GM18502 (cell line): ENCODE measurements at regions not wholly inside any gene's neighbourhood (a gene's known extent, or its start where the extent isn't known, plus 50 kb on each side); places are given as distances from the start of the nearest gene placed in this dataset.

Experiments used
- ATAC-seq: cut with Tn5 transposase; IDR thresholded peaks from one replicate; pipeline ENCODE4 v1.9.1; 2021; ENCODE audit warnings: mild to moderate bottlenecking; ENCODE audit not compliant: unreplicated experiment, poor library complexity

DNA sequence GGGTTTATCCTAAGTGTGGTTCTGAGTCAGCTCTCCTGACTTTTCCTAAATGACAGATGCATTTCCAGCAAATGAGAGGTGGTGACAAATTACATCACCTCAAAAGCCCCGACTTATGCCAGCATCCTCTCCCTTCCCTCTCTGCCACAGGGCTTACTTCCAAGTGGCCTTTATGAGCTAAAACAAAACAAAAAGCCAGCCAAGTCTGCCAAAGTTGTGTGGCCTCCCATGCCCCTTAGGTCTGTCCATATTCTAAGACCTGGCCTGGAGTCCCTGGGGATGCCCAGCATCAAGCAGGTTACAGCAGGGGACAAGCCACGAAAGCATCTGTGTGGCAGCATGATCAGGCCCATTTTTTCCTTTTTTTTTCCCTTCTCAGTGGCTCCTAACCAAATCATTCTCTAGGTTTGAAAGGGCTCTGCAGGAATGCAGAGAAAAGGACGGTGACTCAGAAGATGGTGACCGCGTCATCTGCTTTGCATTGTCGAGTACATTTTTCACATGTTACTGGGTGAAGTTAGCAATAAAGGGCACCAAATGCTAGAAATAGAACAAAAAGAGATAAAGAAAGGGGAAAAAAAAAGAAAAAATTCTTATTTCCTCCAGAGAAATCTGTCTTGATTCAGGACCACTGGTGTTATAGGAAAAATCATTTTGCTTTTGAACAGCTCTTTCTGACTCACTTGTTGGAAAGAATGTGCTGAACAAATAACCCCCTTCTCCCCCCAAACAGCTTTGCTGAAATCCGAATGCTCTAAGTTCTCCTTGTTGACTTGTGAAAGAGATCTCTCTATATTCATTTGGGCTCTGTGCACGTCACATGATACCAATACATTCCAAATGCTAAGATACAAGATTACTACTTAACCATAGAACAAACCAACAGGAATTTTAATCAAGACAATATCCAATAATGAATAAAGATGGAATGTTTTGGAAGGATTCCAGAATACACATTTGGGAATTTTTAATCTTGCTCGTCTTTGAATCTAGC is 178.7 kb downstream of the EN1 start:
- ATAC-seq = no peak

DNA sequence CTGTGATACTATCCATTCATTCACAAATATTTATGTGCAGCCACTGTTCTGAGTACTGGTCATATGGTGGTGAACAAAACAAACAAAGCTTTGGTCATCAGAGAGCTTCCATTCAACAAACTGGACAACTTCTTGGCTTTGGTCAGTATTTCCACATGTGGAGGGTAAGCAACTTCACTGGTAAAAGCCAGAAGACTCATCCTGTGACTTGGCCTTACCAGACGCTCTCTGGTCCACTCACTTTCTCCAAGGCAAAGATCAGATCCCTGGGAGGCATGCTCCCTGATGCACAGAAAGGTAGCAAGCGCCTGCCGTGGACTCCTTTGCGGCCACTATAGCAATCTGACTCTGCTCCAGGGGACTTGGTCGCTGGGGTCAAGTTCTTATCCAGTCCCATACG is 179.5 kb downstream of the EN1 start:
- no peak for ATAC-seq

DNA sequence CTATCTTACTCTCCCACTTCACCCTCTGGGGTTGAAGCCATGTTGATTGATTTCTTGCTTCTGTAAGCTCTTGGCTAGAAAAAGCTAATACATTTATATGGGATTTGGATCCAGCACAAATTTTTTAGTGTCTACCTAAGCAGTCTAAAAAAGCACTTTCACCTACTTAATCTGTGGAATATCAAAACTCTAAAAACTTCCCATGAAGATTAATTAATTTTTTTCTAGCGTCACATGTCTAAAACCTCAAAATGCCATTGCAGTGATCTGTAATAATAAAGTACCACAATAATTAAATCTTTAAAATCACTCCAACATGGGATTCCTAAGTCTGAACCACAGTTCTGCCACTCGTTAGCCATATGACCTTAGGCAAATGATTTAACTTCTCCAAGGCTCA is 180.1 kb downstream of the EN1 start:
- no peak for ATAC-seq

DNA sequence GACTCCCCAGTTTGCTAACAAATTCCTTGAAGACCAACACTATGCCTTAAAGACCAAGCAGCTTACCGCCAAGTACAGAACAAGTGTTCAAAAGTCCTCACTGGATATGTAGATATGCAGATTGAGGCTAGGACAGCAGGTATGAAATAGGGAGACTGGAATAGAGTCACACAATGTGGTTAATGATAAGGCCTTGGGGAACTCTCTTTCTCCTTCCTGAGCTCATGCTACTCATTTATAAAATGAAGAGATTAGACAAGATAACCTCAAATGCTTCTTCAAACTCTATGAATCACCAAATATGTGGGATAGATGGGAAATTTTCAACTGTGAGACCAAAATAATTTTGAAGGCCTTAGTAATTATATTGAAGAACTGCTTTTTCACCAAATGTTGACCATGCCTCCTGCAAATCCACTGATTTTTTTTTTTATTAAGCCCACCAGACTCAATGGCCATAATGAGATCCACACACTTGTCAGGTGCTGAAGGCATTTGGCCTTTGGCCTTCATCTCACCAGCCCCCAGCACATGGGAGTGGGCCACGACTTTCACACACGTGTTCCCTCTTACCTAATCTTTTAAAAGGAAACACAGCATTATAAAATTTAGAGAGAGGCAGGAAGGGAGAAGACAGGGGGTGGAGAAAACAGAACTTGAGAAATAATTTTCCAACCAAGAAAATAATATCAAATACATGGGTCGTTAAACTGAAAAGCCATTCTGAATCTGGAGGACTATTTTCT is 181.5 kb downstream of the EN1 start:
- no peak for ATAC-seq

DNA sequence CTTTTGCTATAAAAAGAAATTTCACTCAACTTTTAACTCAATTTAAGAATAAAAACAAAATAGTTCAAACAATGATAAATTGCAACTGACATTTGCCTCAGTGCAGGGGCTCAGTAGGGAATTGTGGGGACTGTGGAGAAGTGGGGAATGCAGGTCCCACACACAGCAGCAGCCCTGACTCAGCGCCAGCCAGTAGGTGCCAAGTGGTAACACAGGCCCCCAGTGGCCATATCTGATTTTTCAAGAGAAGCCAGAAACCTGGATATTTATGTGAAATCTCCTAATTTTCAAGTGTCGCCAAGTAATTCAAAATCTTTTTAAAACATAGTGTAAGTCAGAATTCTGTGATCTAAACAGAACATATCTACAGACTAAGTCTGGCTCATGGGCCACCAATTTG is 186.3 kb downstream of the EN1 start:
- ATAC-seq = no peak

DNA sequence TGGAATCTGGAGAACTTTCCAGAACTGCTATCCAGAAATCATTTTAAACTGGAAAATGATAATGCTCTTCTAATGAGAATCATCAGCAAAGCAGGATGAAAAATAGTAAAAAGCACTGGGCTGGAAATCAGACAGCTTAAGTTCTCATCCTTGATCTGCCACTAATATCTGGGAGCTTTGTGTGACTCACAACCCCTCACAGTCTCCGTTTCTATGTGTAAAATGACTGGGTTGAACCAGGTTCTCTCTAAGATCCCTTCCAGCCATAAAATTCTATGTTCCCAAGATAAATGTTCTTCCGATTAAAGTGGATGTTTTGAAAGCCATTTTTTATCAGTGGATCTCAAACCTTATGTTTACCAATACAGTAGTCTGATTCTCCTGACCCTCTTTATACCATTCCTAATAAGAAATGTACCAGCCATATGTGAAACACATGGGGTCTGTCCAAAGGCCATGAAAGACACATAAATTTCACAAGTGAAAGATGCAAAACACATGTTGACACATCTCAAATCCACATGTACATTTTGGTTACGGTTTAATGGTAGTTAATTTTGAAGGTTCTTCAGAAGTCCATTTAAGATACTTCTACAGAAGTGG is 188.8 kb downstream of the EN1 start:
- ATAC-seq = no peak

DNA sequence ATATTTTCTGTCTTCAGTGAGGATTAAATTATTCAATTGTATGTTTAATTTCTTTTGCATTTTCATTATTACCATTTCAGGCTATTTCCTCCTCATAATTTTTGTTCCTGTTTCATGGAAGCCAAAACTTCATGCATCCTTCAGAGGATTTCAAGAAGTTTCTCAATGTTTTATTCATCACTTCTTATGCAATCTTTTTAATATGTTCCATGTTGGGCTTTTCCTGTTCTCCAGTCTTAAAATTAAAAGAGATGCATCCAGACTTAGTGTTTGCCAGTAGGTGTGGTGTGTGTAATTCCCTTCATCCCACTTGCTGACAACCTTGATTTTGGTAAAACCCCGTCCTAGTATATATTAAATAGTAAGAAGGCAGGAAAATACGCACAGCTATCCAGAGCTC is 190.0 kb downstream of the EN1 start:
- no peak for ATAC-seq

DNA sequence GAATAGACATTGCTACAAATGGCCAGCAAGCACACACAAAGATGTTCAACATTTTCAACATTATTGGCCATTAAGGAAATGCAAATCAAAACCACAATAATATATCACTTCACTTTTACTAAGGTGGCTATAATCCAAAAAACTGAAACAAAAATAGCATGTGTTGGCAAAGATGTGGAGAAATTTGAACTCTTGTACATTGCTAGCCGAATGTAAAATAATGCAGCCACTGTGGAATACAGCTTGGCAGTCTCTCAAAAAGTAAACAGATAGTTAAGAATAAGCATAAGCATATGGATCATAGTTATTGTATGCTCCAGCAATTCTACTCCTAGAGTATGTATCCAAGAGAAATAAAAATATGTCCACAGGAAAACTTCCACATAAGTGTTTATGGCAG is 192.5 kb downstream of the EN1 start:
- ATAC-seq = no peak

DNA sequence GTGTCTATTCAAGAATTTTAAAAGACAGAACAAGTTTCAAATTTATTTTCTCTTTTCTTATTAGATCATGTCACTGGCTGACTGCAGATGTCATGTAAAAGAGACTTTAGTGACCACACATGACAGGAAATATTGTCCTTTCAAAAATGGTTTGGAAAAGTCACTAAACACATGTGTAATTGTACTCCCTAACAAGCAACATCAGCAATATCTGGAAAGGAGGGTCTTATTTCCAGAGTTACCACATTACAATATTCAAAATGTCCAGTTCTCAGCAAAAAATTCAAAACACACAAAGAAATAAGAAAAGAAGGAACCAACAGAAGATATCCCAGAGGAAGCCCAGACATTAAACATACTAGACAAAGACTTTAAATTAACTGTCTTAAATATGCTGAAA is 197.1 kb downstream of the EN1 start:
- no peak for ATAC-seq

DNA sequence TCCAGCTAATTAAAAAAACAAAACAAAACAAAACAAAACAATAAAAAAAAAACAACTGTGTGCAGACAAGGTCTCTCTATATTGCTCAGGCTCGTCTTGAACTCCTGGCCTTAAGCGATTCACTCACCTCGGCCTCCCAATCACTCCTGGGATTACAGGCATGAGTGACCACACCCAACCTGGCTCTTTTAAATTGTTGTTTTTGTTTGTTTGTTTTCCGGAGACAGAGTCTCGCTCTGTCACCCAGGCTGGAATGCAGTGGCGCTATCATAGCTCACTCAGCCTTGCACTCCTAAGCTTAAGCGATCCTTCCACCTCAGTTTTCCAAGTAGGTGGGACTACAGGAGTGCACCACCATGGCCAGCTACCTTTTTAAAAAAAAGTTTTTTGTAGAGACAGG is 201.6 kb downstream of the EN1 start:
- ATAC-seq = no peak

DNA sequence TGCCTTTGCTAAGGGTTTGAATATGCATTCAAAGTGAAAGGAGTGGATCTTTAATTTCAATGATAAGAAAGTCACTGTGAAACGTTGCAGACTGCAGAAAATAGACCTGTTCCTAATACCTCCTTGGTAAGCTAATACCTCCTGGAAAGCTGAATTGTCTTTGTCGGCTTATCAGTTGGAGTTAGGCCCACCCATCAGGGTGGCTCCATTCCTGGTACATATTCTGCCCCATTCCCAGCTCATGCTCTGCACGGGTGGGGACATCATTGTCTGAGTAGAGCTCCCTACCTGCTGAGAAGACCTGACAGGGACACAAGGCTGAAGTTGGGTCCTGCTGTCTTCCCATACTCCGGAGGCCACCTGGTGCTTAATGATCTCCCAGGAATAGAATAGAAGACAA is 203.3 kb downstream of the EN1 start:
- no peak for ATAC-seq

DNA sequence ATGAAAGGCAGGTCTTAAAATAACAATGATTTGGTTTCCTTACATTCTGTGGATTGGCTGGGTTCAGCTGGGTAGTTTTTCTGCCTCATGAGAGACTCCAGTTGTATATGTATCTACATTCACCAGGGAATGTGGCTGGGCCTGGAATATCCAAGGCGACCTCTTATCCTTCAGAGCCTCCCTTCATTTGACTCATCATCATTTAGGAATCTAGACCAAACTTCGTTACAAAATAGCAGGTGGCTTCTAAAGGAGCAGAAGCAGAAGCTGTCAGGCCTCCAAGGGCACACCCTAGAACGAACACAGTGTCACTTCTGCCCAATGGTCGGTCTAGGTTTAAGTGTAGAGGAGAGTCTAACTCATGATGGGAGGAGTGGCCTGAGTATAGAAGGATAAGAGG is 204.2 kb downstream of the EN1 start:
- no peak for ATAC-seq

DNA sequence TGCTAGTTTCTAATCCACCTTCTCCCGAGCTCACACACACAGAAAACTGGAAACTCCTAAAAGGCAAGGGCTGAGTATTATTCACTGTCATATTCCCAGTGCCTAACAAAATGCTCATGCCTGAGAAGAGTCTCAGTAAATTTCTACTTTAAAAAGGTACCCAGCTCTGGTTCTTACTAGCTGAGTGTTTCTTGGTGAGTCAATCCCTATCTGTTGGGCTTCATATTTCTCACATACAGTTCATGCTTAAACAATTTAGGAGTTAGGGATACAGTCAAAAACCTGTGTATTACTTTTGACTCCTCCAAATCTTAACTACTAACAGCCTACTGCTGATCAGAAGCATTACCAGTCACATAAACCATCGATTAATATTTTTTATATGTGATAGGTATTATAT is 204.9 kb downstream of the EN1 start:
- no peak for ATAC-seq

DNA sequence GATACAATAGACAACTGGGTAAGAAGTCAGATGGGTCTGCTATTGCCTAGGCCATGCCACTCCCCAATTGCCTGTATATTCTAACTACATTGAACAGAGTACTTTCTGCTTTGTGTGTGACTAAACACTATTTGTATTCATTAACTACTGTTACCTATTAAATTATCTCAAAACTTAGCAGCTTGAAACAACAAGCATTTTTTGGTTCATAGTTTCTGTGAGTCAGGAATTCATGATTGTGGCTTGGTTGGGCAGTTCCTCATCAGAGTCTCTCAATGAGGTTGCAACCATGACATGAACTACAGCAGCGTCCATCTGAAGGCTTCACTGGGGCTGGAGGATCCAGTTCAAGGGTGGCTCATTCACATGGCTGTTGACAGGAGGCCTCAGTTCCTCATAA is 205.7 kb downstream of the EN1 start:
- no peak for ATAC-seq

DNA sequence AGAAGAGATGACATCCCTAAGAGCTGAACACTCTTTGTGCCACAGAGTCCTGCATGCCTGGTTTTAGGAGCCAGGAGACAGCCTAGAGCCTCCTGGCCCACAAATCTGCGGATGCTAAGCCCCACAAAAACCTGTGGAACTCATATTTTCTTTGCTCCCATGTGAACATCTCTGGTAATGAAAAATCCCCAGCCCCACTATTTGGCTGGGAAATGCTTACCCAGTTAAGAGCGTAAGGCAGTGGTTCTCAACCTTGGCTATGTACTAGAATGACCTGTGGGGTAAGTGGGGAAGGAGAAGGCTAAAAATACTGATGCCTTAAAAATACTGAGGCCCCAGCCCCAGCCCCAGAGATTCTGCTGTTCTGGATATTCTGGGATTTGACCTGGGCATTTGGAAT is 208.1 kb downstream of the EN1 start:
- no peak for ATAC-seq

DNA sequence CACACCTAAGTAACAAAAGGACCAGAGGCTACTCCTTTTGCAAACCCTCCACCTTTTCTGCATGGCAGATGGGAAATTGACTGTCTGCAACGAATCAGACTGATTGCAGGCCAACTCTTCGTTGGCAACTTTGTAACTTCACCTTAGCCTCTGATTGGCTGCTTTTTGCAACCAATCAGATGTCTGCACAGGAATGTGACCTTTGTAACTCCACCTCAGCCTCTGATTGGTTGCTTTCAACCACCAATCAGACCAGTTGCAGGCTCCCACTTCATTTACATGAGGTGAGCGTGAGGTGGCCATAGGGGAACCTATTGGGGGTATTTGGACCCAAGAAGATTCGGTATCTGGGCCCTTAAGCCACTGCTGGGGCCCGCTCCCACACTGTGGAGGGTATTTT is 209.0 kb downstream of the EN1 start:
- no peak for ATAC-seq

DNA sequence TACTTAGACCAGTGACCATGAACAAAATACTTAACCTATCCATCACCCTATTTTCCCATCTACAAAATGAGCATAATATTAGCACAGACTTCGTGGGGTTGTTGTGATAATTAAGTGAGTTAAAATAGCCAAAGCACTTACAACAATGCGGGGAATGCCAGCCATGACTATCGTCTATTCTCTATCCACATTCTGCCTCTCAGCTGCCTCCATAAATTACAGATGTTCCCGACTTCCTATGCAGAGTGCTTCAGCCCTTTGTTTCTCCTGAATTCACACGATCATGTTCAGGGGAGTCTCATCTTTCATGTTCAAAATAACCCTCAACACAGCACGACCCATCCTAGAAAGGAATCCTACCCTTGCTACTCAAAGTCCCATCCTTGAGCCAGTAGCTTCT is 211.6 kb downstream of the EN1 start:
- no peak for ATAC-seq

DNA sequence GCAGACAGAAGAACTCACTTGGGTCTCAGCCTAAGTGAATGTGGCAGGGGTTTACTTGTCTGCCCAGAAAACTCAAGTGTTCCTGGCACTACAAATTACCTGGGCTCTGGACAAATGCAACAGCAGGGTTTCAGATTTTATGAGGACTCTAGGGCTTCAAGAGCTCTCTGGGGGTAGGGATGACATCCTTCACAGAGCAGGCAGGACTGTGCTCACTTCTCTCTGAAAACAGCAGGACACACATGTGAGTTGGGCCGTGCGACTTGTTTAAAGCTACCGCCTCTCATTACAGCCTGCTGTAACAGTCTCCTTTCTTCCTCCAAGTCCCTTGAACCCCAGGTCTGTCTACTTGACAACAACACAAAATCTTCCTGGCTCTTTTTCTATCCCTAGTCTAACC is 212.6 kb downstream of the EN1 start:
- no peak for ATAC-seq

DNA sequence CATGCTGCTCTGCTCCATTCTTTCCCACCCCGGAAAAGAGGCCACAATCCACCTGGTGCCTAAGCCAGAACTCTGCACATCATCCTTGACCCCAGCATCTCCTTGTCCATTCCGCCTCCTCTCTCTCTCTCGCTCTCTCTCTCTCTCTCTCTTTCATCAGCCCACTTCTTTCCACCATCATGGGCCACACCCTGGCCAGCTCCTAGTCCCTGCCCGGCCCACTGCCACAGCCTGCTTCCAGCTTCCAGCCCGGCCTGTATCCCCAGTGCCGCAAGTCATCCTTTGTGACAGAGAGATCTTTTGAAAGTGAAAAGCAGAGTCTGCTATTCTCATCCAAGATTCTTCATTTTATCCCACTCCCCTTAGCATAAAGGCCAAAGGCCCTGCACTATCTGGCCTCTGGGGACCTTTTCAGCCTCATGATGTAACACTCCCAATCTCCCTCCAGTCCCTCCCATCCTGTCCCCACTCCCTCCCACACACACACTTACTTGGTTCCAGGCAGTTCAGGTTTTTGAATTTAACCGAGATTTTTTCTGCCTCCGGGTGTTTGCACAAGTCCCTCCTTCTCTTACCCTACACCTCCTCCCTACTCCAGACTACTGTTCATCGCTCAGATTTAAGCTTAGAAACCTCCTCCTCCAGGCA is 214.0 kb downstream of the EN1 start:
- ATAC-seq = no peak

DNA sequence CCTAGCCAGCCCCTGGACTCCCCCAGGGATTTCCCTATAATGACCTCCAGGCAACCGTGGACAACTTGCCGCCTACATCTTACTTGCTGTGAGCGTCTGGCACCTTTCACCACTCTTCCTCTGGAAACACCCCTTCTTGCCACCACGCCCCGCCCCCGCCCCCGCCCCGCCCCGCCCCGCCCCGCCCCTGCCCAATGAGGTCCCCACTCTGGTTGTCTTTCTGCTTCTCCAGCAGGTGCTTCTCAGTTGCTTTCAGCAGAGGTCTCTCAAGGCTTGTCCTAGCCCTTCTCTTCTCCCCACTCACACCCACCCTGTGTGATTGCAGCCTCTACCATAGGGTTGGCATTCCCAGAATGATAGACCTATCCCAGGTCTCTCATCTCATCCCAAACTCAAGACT is 214.5 kb downstream of the EN1 start:
- ATAC-seq = no peak

DNA sequence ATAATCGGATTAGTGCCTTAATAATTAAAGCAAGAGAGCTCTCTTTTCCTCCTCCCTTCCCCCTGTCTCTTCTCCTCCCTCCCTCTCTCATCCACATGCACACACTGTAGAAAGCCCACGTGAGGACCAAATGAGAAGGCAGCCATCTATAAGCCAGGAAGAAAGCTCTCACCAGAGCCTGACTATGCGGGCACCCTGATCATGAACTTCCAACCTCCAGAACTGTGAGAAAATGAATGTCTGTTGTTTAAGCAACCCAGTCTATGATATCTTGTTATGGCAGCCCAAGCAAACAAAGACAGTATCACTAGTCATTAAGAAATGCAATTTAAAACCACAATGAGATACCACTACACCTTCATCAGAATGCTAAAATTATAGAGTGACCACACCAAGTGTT is 220.3 kb downstream of the EN1 start:
- no peak for ATAC-seq
